ENCODE measurements at regions not wholly inside any gene's neighbourhood (a gene's known extent, or its start where the extent isn't known, plus 50 kb on each side); places are given as distances from the start of the nearest gene placed in this dataset.
A peak's percentile ranks its signal among the peaks of the same experiment; 100 is the strongest.

- DNase-seq (no peak), ATAC-seq (no peak)
- 47 to 49% methylated on average over 2 of the region's 2 CpGs for WGBS, 2 donors
- intact Hi-C loops (cut with DNase I), result no loop called here
- TF ChIP-seq CTCF (IDR thresholded peaks at IDR 0.05) (no peak), POLR2A (IDR thresholded peaks at IDR 0.05) (no peak)
- H3K36me3 ChIP-seq (replicated peaks in 1 of 2; ENCODE audit: insufficient read depth in 1 of 2, low read depth in 2 of 2), result no peaks in the 10 kb centered on the region
- no peaks in the 10 kb centered on the region for H3K4me1 ChIP-seq
- no peak overlapping the region for H3K27ac ChIP-seq
- no peaks in the 10 kb centered on the region for H3K9me3 ChIP-seq
- no peaks in the 10 kb centered on the region for H3K27me3 ChIP-seq
- H3K4me3 ChIP-seq, result no peak overlapping the region
Measured at GRCh38 chr5:13503017-13503416, 441.5 kb downstream of the DNAH5 start.

GRCh38 chr5:13501176-13501575 lies 443.3 kb downstream of the DNAH5 start:
- H3K36me3 ChIP-seq (replicated peaks in 1 of 2; ENCODE audit: insufficient read depth in 1 of 2, low read depth in 2 of 2), result no peaks in the 10 kb centered on the region
- no peaks in the 10 kb centered on the region for H3K27me3 ChIP-seq
- 71 to 80% methylated on average over 3 of the region's 3 CpGs for WGBS, 2 donors
- no peak for DNase-seq
- intact Hi-C loops (cut with DNase I), result no loop called here
- H3K4me1 ChIP-seq, result no peaks in the 10 kb centered on the region
- H3K27ac ChIP-seq, result no peak overlapping the region
- H3K4me3 ChIP-seq, result no peak overlapping the region
- no peak for ATAC-seq
- TF ChIP-seq POLR2A (IDR thresholded peaks at IDR 0.05), result no peak
- no peak for TF ChIP-seq CTCF (IDR thresholded peaks at IDR 0.05)
- no peaks in the 10 kb centered on the region for H3K9me3 ChIP-seq

GRCh38 chr5:13498279-13498678 lies 446.2 kb downstream of the DNAH5 start:
- no peaks in the 10 kb centered on the region for H3K27me3 ChIP-seq
- TF ChIP-seq CTCF (IDR thresholded peaks at IDR 0.05) (no peak), POLR2A (IDR thresholded peaks at IDR 0.05) (no peak)
- no peak overlapping the region for H3K4me3 ChIP-seq
- ATAC-seq (no peak), DNase-seq (peak in 1 of 4 donors; percentile 14)
- no peak overlapping the region for H3K27ac ChIP-seq
- no peaks in the 10 kb centered on the region for H3K4me1 ChIP-seq
- intact Hi-C loops (cut with DNase I), result no loop called here
- no peaks in the 10 kb centered on the region for H3K36me3 ChIP-seq (replicated peaks in 1 of 2; ENCODE audit: insufficient read depth in 1 of 2, low read depth in 2 of 2)
- H3K9me3 ChIP-seq, result no peaks in the 10 kb centered on the region

- no peak for ATAC-seq
- no peak for DNase-seq
- Histone ChIP-seq H3K9me3 (no peaks in the 10 kb centered on the region), H3K27ac (no peak overlapping the region), H3K4me1 (no peaks in the 10 kb centered on the region), H3K36me3 (replicated peaks in 1 of 2; ENCODE audit: insufficient read depth in 1 of 2, low read depth in 2 of 2) (no peaks in the 10 kb centered on the region), H3K27me3 (no peaks in the 10 kb centered on the region), H3K4me3 (no peak overlapping the region)
- intact Hi-C loops (cut with DNase I), result no loop called here
- WGBS, 2 donors, result 56 to 60% methylated on average over 8 of the region's 8 CpGs
- TF ChIP-seq POLR2A (IDR thresholded peaks at IDR 0.05), result no peak
- TF ChIP-seq CTCF (IDR thresholded peaks at IDR 0.05), result no peak
Measured at GRCh38 chr5:13488254-13488931, 456.1 kb downstream of the DNAH5 start.

- ATAC-seq (no peak), DNase-seq (no peak)
- Histone ChIP-seq H3K4me1 (no peaks in the 10 kb centered on the region), H3K27ac (no peak overlapping the region), H3K36me3 (replicated peaks in 1 of 2; ENCODE audit: insufficient read depth in 1 of 2, low read depth in 2 of 2) (no peaks in the 10 kb centered on the region), H3K9me3 (no peaks in the 10 kb centered on the region), H3K4me3 (no peak overlapping the region), H3K27me3 (no peaks in the 10 kb centered on the region)
- intact Hi-C loops (cut with DNase I), result no loop called here
- 55 to 57% methylated on average over 2 of the region's 2 CpGs for WGBS, 2 donors
- TF ChIP-seq CTCF (IDR thresholded peaks at IDR 0.05) (no peak), POLR2A (IDR thresholded peaks at IDR 0.05) (no peak)
Measured at GRCh38 chr5:13480834-13481233, 463.7 kb downstream of the DNAH5 start.

All from body of pancreas (tissue), 4 donors.